WI38 (cell line): ENCODE measurements at regions not wholly inside any gene's neighbourhood (a gene's known extent, or its start where the extent isn't known, plus 50 kb on each side); places are given as distances from the start of the nearest gene placed in this dataset.

Experiments
- H3K4me3 ChIP-seq: 2 replicates; pipeline ENCODE4 v1.5.1; 2011; ENCODE audit warnings: low read depth, mild to moderate bottlenecking, control low read depth, low read length
- TF ChIP-seq, protein P1 (sequence below): IDR thresholded peaks from 2 replicates; pipeline ENCODE4 v1.5.1; 2012; ENCODE audit warnings: low read depth, mild to moderate bottlenecking, control low read depth, low read length

DNA sequence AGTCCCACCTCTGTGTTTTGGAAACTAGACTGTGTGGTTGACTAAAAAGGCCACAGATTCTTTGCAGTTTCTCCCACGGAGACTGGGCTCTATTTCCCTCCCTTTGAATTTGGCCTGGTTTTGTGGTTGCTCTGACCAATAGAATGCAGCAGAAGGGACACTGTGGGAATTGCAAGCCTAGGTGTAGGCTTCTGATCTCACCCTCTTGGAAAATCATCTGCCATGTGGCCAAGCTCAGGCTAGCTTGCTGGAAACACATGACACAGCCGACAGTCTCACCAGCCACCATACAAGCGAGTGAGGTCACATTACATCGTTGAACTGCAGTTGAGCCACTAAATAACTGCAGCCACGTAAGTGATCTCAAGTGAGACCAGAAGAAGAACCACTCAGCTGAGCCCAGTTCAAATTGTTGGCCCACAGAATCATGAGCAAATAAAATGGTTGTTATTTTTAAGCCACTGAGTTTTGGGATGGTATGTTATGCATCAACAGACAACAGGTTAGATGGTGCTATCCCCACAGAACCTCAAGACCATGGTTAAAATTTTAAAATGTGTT is 319.1 kb upstream of the MEX3C start:
- TF ChIP-seq, protein P1, sequence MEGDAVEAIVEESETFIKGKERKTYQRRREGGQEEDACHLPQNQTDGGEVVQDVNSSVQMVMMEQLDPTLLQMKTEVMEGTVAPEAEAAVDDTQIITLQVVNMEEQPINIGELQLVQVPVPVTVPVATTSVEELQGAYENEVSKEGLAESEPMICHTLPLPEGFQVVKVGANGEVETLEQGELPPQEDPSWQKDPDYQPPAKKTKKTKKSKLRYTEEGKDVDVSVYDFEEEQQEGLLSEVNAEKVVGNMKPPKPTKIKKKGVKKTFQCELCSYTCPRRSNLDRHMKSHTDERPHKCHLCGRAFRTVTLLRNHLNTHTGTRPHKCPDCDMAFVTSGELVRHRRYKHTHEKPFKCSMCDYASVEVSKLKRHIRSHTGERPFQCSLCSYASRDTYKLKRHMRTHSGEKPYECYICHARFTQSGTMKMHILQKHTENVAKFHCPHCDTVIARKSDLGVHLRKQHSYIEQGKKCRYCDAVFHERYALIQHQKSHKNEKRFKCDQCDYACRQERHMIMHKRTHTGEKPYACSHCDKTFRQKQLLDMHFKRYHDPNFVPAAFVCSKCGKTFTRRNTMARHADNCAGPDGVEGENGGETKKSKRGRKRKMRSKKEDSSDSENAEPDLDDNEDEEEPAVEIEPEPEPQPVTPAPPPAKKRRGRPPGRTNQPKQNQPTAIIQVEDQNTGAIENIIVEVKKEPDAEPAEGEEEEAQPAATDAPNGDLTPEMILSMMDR = no peak
- no peak overlapping the region for H3K4me3 ChIP-seq

DNA sequence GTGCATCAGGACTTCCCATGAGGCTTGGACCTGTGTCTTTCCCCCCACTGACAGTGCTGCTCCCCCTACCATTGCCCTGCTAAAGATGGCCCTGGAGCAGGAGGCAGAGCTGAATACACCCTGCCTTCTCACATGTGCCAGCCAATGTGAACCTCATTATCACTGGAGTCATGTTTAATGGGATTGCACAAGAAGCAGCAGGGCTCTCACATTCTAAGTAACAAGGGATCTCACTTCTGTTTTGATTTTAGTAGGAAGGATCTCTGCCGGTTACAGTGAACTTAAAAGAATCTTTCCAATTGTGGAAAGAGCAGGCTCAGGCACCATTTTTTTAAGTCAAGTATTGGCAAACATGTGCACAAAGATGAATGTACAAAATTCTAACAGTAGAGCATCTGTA is 322.1 kb upstream of the MEX3C start:
- TF ChIP-seq, protein P1 = no peak
- H3K4me3 ChIP-seq = no peak overlapping the region

- TF ChIP-seq, protein P1 = no peak
- no peak overlapping the region for H3K4me3 ChIP-seq
These were observed 323.2 kb upstream of the MEX3C start for GRCh38 chr18:51520676-51521180.

- TF ChIP-seq, protein P1 = no peak
- no peak overlapping the region for H3K4me3 ChIP-seq
These were observed 324.9 kb upstream of the MEX3C start for GRCh38 chr18:51522338-51522737.

DNA sequence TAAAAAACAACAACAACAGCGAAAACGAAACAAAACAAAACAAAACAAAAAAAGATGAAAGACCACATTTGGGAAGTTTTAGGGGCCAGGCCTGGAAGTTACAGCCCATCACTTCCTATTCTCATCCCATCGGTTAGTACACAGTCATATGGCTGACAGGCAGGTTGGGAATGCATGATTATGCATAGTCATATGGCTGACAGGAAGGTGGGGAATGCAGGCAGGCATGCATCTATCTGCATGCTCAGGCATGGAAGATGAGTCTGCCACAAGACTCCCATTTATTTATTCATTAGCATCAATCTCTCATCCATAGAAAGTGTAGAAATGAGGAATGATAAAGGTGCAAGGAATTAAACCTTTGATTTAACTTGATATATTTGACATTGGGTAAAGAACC is 325.3 kb upstream of the MEX3C start:
- H3K4me3 ChIP-seq = no peak overlapping the region
- TF ChIP-seq, protein P1 = no peak

GRCh38 chr18:51523671-51524070 is 326.2 kb upstream of the MEX3C start:
- TF ChIP-seq, protein P1 = no peak
- H3K4me3 ChIP-seq = no peak overlapping the region

- no peak overlapping the region for H3K4me3 ChIP-seq
- TF ChIP-seq, protein P1 = no peak
These were observed 328.2 kb upstream of the MEX3C start for GRCh38 chr18:51525453-51526225.
